GM12865 (cell line): ENCODE measurements at regions not wholly inside any gene's neighbourhood (a gene's known extent, or its start where the extent isn't known, plus 50 kb on each side); places are given as distances from the start of the nearest gene placed in this dataset.

Source experiments
- DNase-seq: peaks from one replicate; pipeline ENCODE4 v3.0.0; 2010; ENCODE audit warnings: low read depth
- H3K4me3 ChIP-seq: 2 replicates; pipeline ENCODE4 v1.5.1; 2011; ENCODE audit warnings: mild to moderate bottlenecking, low read depth, low read length, control low read depth
- CTCF ChIP-seq: IDR thresholded peaks from 2 replicates; pipeline ENCODE4 v1.5.1; 2011; ENCODE audit warnings: low read length, control low read depth, low read depth, inconsistent platforms; ENCODE audit not compliant: insufficient read depth; ENCODE audit errors: missing control alignments

- DNase-seq, result no peak
- H3K4me3 ChIP-seq, result no peak overlapping the region
- no peak for TF ChIP-seq CTCF
These were observed 2108.8 kb upstream of the PIK3C3 start for GRCh38 chr18:39846265-39846664.

GRCh38 chr18:39845631-39846030 lies 2109.4 kb upstream of the PIK3C3 start:
- no peak overlapping the region for H3K4me3 ChIP-seq
- no peak for TF ChIP-seq CTCF
- DNase-seq, result no peak

- DNase-seq, result no peak
- no peak overlapping the region for H3K4me3 ChIP-seq
- no peak for TF ChIP-seq CTCF
These were observed 2109.9 kb upstream of the PIK3C3 start for GRCh38 chr18:39845106-39845505.

GRCh38 chr18:39843546-39843945 lies 2111.5 kb upstream of the PIK3C3 start:
- DNase-seq, result no peak
- no peak for TF ChIP-seq CTCF
- no peak overlapping the region for H3K4me3 ChIP-seq

GRCh38 chr18:39842366-39842914 lies 2112.6 kb upstream of the PIK3C3 start:
- no peak for DNase-seq
- TF ChIP-seq CTCF, result no peak
- no peak overlapping the region for H3K4me3 ChIP-seq

- TF ChIP-seq CTCF, result no peak
- no peak for DNase-seq
- H3K4me3 ChIP-seq, result no peak overlapping the region
These were observed 2113.3 kb upstream of the PIK3C3 start for GRCh38 chr18:39841482-39842365.
